ENCODE measurements at regions not wholly inside any gene's neighbourhood (a gene's known extent, or its start where the extent isn't known, plus 50 kb on each side); places are given as distances from the start of the nearest gene placed in this dataset.

- H3K4me1 ChIP-seq (ENCODE audit: insufficient read depth, insufficient read length) = no peaks in the 10 kb centered on the region
- no peak overlapping the region for H3K4me3 ChIP-seq (ENCODE audit: insufficient read length, low read depth)
- H3K36me3 ChIP-seq (ENCODE audit: insufficient read depth, insufficient read length, low read length) = no peaks in the 10 kb centered on the region
- no peaks in the 10 kb centered on the region for H3K9me3 ChIP-seq (ENCODE audit: insufficient read depth, low read length)
- no peak for DNase-seq (ENCODE audit: low read depth, low spot score)
- H3K9ac ChIP-seq (ENCODE audit: insufficient read length, low read depth) = no peak overlapping the region
- no peak for TF ChIP-seq ZNF274 (IDR thresholded peaks at IDR 0.05; ENCODE audit: low read depth, low read length)
- no peak for TF ChIP-seq SUZ12 (IDR thresholded peaks at IDR 0.05; ENCODE audit: extremely low read depth, insufficient read depth, insufficient read length)
- no peak for TF ChIP-seq YY1 (IDR thresholded peaks at IDR 0.05; ENCODE audit: insufficient read depth, insufficient read length)
- H3K27me3 ChIP-seq (ENCODE audit: insufficient read depth, insufficient read length) = no peaks in the 10 kb centered on the region
These were observed 461.8 kb downstream of the PDHA2 start for GRCh38 chr4:96301715-96302114.

DNA sequence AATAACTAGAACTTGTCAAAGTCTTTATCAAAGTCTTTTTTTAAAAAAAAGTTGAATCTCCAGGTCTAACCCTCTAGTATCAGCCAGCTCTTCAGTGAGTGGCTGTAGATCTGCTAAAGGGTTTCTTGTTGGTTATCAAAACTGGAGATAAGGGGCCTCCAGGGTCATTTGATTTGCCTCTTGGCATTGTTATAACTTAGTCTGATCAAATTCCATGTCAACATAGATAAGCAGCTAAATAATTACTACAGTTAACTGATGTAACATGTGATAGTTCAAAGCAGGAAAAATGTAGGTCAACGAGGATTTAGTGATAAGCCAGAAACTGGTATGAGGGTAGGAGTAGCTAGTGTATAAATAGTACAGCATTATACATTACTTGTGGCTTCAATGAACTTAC lies 465.1 kb downstream of the PDHA2 start:
- Histone ChIP-seq H3K27me3 (ENCODE audit: insufficient read depth, insufficient read length) (no peaks in the 10 kb centered on the region), H3K4me3 (ENCODE audit: insufficient read length, low read depth) (no peak overlapping the region), H3K9me3 (ENCODE audit: insufficient read depth, low read length) (peaks cover 5% of the 10 kb centered on the region; the same call in 1 of the 2 replicates), H3K9ac (ENCODE audit: insufficient read length, low read depth) (no peak overlapping the region), H3K36me3 (ENCODE audit: insufficient read depth, insufficient read length, low read length) (no peaks in the 10 kb centered on the region), H3K4me1 (ENCODE audit: insufficient read depth, insufficient read length) (no peaks in the 10 kb centered on the region)
- DNase-seq (ENCODE audit: low read depth, low spot score) = no peak
- TF ChIP-seq YY1 (IDR thresholded peaks at IDR 0.05; ENCODE audit: insufficient read depth, insufficient read length) (no peak), ZNF274 (IDR thresholded peaks at IDR 0.05; ENCODE audit: low read depth, low read length) (no peak), SUZ12 (IDR thresholded peaks at IDR 0.05; ENCODE audit: extremely low read depth, insufficient read depth, insufficient read length) (no peak)

DNA sequence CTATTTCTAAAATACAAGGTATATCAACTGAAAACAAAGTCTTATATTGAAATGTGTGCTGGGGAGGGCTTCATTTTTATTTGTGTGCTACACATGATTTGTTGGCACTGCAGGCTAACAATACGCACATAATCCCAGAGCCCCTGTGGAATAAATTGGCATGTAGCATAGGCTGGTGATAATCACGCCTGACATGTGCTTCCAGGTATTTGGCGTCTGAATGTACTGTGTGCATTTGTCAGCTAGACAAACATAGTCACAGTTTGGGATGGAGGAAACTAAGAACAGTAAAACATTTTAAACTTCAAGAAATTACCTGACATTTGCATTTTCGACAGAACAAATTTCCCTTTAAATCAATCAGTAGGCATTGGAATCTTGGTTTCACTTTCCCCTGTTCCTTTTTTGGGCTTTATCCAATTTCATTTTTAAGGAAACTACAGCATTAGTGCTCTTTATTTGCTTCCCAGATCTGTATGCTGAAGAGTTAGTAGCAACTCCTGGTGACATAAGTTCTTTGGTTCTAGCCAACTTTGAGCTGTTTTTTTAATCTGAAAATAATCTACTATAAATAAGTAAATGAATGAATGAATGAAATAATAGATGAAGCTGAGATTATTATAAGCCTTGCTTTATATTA lies 472.3 kb downstream of the PDHA2 start:
- H3K4me3 ChIP-seq (ENCODE audit: insufficient read length, low read depth) = no peak overlapping the region
- H3K36me3 ChIP-seq (ENCODE audit: insufficient read depth, insufficient read length, low read length) = no peaks in the 10 kb centered on the region
- DNase-seq (ENCODE audit: low read depth, low spot score) = no peak

DNA sequence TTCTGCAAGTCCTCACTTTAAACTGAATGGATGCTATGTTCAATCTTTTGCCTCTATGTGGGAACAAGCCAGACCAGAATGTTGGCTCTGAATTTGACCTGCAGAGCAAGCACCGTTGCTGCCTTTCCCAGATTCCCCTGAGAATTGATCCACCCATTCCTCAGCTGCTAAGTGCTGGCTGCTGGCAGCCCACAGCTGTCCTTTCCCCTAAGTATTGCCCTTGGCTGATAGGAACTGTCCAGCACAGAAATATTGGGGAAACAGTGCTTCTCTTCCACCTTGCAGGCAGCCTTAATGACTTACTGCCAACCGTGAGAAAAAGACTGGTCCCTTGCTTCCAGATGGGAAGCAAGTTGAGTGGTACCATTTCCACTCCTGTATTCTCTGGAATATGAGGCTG lies 475.9 kb downstream of the PDHA2 start:
- Histone ChIP-seq H3K4me1 (ENCODE audit: insufficient read depth, insufficient read length) (no peaks in the 10 kb centered on the region), H3K4me3 (ENCODE audit: insufficient read length, low read depth) (no peak overlapping the region), H3K9me3 (ENCODE audit: insufficient read depth, low read length) (no peaks in the 10 kb centered on the region), H3K27me3 (ENCODE audit: insufficient read depth, insufficient read length) (no peaks in the 10 kb centered on the region), H3K9ac (ENCODE audit: insufficient read length, low read depth) (no peak overlapping the region), H3K36me3 (ENCODE audit: insufficient read depth, insufficient read length, low read length) (no peaks in the 10 kb centered on the region)
- no peak for DNase-seq (ENCODE audit: low read depth, low spot score)
- TF ChIP-seq ZNF274 (IDR thresholded peaks at IDR 0.05; ENCODE audit: low read depth, low read length) (no peak), SUZ12 (IDR thresholded peaks at IDR 0.05; ENCODE audit: extremely low read depth, insufficient read depth, insufficient read length) (no peak), YY1 (IDR thresholded peaks at IDR 0.05; ENCODE audit: insufficient read depth, insufficient read length) (no peak)

More for the DNA sequence above, 472.3 kb downstream of the PDHA2 start:
- Histone ChIP-seq H3K9ac (ENCODE audit: insufficient read length, low read depth) (no peak overlapping the region), H3K9me3 (ENCODE audit: insufficient read depth, low read length) (peaks cover 5% of the 10 kb centered on the region; the same call in 1 of the 2 replicates), H3K27me3 (ENCODE audit: insufficient read depth, insufficient read length) (no peaks in the 10 kb centered on the region), H3K4me1 (ENCODE audit: insufficient read depth, insufficient read length) (no peaks in the 10 kb centered on the region)
- TF ChIP-seq YY1 (IDR thresholded peaks at IDR 0.05; ENCODE audit: insufficient read depth, insufficient read length) (no peak), SUZ12 (IDR thresholded peaks at IDR 0.05; ENCODE audit: extremely low read depth, insufficient read depth, insufficient read length) (no peak), ZNF274 (IDR thresholded peaks at IDR 0.05; ENCODE audit: low read depth, low read length) (no peak)

- TF ChIP-seq SUZ12 (IDR thresholded peaks at IDR 0.05; ENCODE audit: extremely low read depth, insufficient read depth, insufficient read length) (no peak), YY1 (IDR thresholded peaks at IDR 0.05; ENCODE audit: insufficient read depth, insufficient read length) (no peak), ZNF274 (IDR thresholded peaks at IDR 0.05; ENCODE audit: low read depth, low read length) (no peak)
- no peaks in the 10 kb centered on the region for H3K27me3 ChIP-seq (ENCODE audit: insufficient read depth, insufficient read length)
- no peaks in the 10 kb centered on the region for H3K4me1 ChIP-seq (ENCODE audit: insufficient read depth, insufficient read length)
- H3K9me3 ChIP-seq (ENCODE audit: insufficient read depth, low read length) = no peaks in the 10 kb centered on the region
- H3K36me3 ChIP-seq (ENCODE audit: insufficient read depth, insufficient read length, low read length) = no peaks in the 10 kb centered on the region
- H3K4me3 ChIP-seq (ENCODE audit: insufficient read length, low read depth) = no peak overlapping the region
- DNase-seq (ENCODE audit: low read depth, low spot score) = no peak
- H3K9ac ChIP-seq (ENCODE audit: insufficient read length, low read depth) = no peak overlapping the region
These were observed 476.9 kb downstream of the PDHA2 start for GRCh38 chr4:96316776-96317175.

GRCh38 chr4:96317891-96318290 lies 478.0 kb downstream of the PDHA2 start:
- Histone ChIP-seq H3K4me3 (ENCODE audit: insufficient read length, low read depth) (no peak overlapping the region), H3K4me1 (ENCODE audit: insufficient read depth, insufficient read length) (no peaks in the 10 kb centered on the region), H3K9me3 (ENCODE audit: insufficient read depth, low read length) (no peaks in the 10 kb centered on the region), H3K27me3 (ENCODE audit: insufficient read depth, insufficient read length) (no peaks in the 10 kb centered on the region), H3K36me3 (ENCODE audit: insufficient read depth, insufficient read length, low read length) (no peaks in the 10 kb centered on the region), H3K9ac (ENCODE audit: insufficient read length, low read depth) (no peak overlapping the region)
- TF ChIP-seq YY1 (IDR thresholded peaks at IDR 0.05; ENCODE audit: insufficient read depth, insufficient read length) (no peak), ZNF274 (IDR thresholded peaks at IDR 0.05; ENCODE audit: low read depth, low read length) (no peak)
- no peak for DNase-seq (ENCODE audit: low read depth, low spot score)

DNA sequence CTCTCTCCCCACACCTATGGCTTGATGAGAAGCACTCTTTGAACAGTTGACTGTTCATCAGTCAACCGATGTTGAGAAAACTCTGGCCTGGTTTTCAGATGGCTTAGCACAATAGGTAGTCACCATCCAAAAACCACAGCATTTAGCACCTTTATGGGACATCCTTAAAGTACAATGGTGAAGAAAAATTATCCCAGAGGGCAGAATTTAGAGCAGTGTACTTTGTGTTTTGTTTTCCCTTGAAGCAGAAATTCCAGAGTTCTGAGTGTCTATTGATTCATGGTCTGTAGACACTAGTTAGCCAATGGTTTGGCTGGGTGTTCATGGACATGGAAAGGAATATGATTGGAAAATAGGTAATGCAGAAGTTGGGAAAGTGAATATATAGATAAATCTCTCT lies 487.0 kb downstream of the PDHA2 start:
- Histone ChIP-seq H3K27me3 (ENCODE audit: insufficient read depth, insufficient read length) (no peaks in the 10 kb centered on the region), H3K9ac (ENCODE audit: insufficient read length, low read depth) (no peak overlapping the region), H3K4me1 (ENCODE audit: insufficient read depth, insufficient read length) (no peaks in the 10 kb centered on the region), H3K4me3 (ENCODE audit: insufficient read length, low read depth) (no peak overlapping the region), H3K36me3 (ENCODE audit: insufficient read depth, insufficient read length, low read length) (no peaks in the 10 kb centered on the region), H3K9me3 (ENCODE audit: insufficient read depth, low read length) (no peaks in the 10 kb centered on the region)
- DNase-seq (ENCODE audit: low read depth, low spot score) = no peak
- no peak for TF ChIP-seq ZNF274 (IDR thresholded peaks at IDR 0.05; ENCODE audit: low read depth, low read length)
- TF ChIP-seq SUZ12 (IDR thresholded peaks at IDR 0.05; ENCODE audit: extremely low read depth, insufficient read depth, insufficient read length) = no peak
- no peak for TF ChIP-seq YY1 (IDR thresholded peaks at IDR 0.05; ENCODE audit: insufficient read depth, insufficient read length)
